HEK293T (cell line): ENCODE measurements at regions not wholly inside any gene's neighbourhood (a gene's known extent, or its start where the extent isn't known, plus 50 kb on each side); places are given as distances from the start of the nearest gene placed in this dataset.
"Not testable (repeated sequence)": the region's sequence is repeated elsewhere in the genome, so short reads cannot be mapped to it uniquely, and the experiment has no call there.

ENCODE experiments used
- CTCF ChIA-PET: fragments of 350-600 bp; formaldehyde crosslinking; extraction: SDS; loops from one replicate; lab custom pipeline; 2021; ENCODE audit warnings: antibody characterized with exemption, inconsistent platforms; lab: Yijun Ruan, JAX
- POLR2A ChIA-PET: fragments of 350-600 bp; formaldehyde crosslinking; extraction: SDS; loops from one replicate; lab custom pipeline; 2020; ENCODE audit warnings: antibody characterized with exemption, inconsistent platforms; lab: Yijun Ruan, JAX
- DNase-seq: peaks from one replicate; pipeline ENCODE4 v3.0.0; 2012; ENCODE audit warnings: mixed read lengths; ENCODE audit errors: extremely low spot score
- ARNT ChIP-seq: fragments of 450-650 bp; IDR thresholded peaks from 2 replicates; pipeline ENCODE4 v1.6.1; 2017; ENCODE audit warnings: mild to moderate bottlenecking
- BHLHE40 ChIP-seq: fragments of 450-650 bp; IDR thresholded peaks from 2 replicates; pipeline ENCODE4 v1.6.1; 2016; ENCODE audit warnings: mild to moderate bottlenecking, moderate library complexity, borderline replicate concordance
- CTBP1 ChIP-seq: fragments of 450-650 bp; IDR thresholded peaks from 2 replicates; pipeline ENCODE4 v1.6.1; 2016; ENCODE audit warnings: borderline replicate concordance
- ELF4 ChIP-seq: fragments of 450-650 bp; IDR thresholded peaks from 2 replicates; pipeline ENCODE4 v1.6.1; 2017; ENCODE audit warnings: antibody characterized with exemption
- FOXA1 ChIP-seq: fragments of 450-650 bp; IDR thresholded peaks from 2 replicates; pipeline ENCODE4 v1.6.1; 2016; ENCODE audit warnings: mild to moderate bottlenecking
- FOXK2 ChIP-seq: fragments of 450-650 bp; IDR thresholded peaks from 2 replicates; pipeline ENCODE4 v1.6.1; 2016; ENCODE audit warnings: mild to moderate bottlenecking
- FOXM1 ChIP-seq: fragments of 450-650 bp; IDR thresholded peaks from 2 replicates; pipeline ENCODE4 v1.6.1; 2017; ENCODE audit warnings: mild to moderate bottlenecking, borderline replicate concordance
- HDGF ChIP-seq: fragments of 450-650 bp; IDR thresholded peaks from 2 replicates; pipeline ENCODE4 v1.6.1; 2017; ENCODE audit warnings: antibody characterized with exemption, borderline replicate concordance
- L3MBTL2 ChIP-seq: fragments of 450-650 bp; conservative IDR thresholded peaks from 2 replicates; pipeline ENCODE4 v1.6.1; 2016; ENCODE audit warnings: mild to moderate bottlenecking
- LEF1 ChIP-seq: fragments of 450-650 bp; IDR thresholded peaks from 2 replicates; pipeline ENCODE4 v1.6.1; 2017; ENCODE audit warnings: mild to moderate bottlenecking, borderline replicate concordance
- NFRKB ChIP-seq: fragments of 450-650 bp; IDR thresholded peaks from 2 replicates; pipeline ENCODE4 v1.6.1; 2016; ENCODE audit warnings: mild to moderate bottlenecking, moderate library complexity
- PKNOX1 ChIP-seq: fragments of 450-650 bp; IDR thresholded peaks from 2 replicates; pipeline ENCODE4 v1.6.1; 2016
- SP1 ChIP-seq: fragments of 450-650 bp; IDR thresholded peaks from 2 replicates; pipeline ENCODE4 v1.6.1; 2017
- SUZ12 ChIP-seq: fragments of 450-650 bp; IDR thresholded peaks from 2 replicates; pipeline ENCODE4 v1.6.1; 2016; ENCODE audit warnings: mild to moderate bottlenecking
- TARDBP ChIP-seq: fragments of 450-650 bp; IDR thresholded peaks from 2 replicates; pipeline ENCODE4 v1.6.1; 2016
- ZNF384 ChIP-seq: fragments of 450-650 bp; IDR thresholded peaks from 2 replicates; pipeline ENCODE4 v1.6.1; 2016

DNA sequence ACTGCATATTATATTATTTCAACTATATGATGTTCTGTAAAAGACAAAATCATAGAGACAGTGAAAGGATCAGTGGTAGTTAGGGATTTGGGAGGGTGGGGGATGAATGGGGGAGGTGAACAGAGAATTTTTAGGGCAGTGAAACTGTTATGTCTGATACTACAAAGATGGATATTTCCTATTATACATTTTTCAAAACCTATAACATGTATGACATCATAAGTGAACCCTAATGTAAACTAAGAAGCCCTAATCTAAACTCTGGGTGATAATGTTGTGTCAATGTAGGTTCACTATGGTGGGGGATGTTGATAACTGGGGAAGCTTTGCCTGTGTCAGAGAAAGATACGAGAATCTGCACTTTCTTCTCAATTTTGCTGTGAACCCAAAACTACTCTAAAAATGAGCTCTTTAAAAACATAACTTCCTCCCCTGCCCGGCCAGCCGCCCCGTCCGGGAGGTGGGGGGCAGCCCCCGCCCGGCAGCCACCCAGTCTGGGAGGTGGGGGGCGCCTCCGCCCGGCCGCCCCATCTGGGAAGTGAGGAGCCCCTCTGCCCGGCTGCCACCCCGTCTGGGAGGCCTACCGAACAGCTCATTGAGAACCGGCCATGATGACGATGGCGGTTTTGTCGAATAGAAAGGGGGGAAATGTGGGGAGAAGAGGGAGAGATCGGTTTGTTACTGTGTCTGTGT, 234.4 kb downstream of the RPIA start:
- POLR2A ChIA-PET: no interaction called here
- TF ChIP-seq LEF1 (no peak), L3MBTL2 (no peak), FOXM1 (no peak)
- CTCF ChIA-PET: no interaction called here
- no peak for DNase-seq

DNA sequence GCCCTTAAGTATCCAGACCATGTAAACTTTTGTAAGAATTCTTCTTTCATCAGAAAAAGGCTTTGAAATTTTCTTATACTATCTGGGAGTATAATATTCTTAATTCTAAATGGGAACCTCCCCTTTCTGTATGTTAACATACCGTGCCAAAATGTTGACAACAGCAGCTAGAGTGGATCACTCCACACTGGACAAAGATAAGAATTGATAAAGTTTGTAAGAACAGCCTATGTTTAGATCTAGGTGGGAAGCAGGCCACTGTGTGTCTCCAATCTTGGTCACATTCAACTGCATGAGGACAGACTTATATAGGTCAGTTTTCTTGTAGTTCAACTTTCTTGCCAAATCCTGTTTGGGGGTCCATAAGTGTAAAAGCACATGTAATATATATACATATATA, 235.7 kb downstream of the RPIA start:
- CTCF ChIA-PET: no interaction called here

DNA sequence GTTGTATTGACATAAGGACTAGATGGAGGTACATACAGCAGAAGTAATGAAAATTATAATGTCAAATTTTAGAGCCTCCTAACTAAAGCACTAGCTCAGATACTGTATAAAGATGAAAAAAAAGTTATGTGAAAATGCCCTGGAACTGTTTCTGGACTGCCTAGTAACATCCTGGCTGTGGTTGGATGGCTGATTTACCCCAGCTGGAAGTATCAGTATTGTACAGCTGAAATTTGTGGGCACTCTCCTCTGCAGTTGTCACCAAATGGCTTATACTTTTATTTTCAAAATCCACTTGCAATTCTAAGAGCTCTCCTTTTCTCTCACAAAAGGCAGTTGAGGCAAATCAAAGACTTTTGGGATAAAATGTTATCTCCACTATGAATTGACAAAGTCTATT, 239.2 kb downstream of the RPIA start:
- TF ChIP-seq BHLHE40 (no peak), ZNF384 (no peak), PKNOX1 (no peak), SUZ12 (no peak), CTBP1 (no peak), L3MBTL2 (no peak), TARDBP (no peak), NFRKB (no peak), ELF4 (no peak), HDGF (no peak), SP1 (no peak), FOXK2 (no peak), FOXM1 (no peak), LEF1 (no peak), ARNT (no peak), FOXA1 (no peak)
- ChIA-PET POLR2A (no interaction called here), CTCF (interaction anchor here (0.9 kb wide), 1 partner anchor 12 kb away, joined by 3 read pairs; no protein-coding TSS in a partner anchor)
- no peak for DNase-seq

More for the DNA sequence above, 235.7 kb downstream of the RPIA start:
- no peak for DNase-seq
- TF ChIP-seq FOXA1: no peak
- no peak for TF ChIP-seq NFRKB
- no peak for TF ChIP-seq CTBP1
- no peak for TF ChIP-seq L3MBTL2
- no peak for TF ChIP-seq ARNT
- no peak for TF ChIP-seq ELF4
- TF ChIP-seq FOXK2: no peak
- no peak for TF ChIP-seq LEF1
- TF ChIP-seq HDGF: no peak
- TF ChIP-seq FOXM1: no peak
- TF ChIP-seq BHLHE40: no peak
- POLR2A ChIA-PET: no interaction called here

DNA sequence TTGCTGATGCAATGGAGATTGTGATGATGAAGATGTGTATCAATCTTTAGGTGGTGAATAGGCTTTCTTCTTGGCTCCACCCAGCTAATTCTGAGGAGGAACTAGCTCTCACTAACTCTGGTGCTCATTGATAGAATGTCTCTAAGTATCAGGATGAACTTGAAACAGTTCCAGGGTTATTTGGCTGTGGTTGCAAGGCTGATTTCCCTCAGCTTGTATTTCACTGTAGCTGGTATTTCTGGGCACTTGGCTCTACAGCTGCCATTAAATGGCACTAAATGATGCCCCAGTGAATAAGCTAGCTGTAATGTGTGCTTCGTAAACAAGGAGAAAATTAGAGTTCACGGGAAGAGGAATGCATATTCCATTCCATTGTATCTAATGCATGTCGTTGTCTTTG, 241.2 kb downstream of the RPIA start:
- TF ChIP-seq SUZ12 (no peak), TARDBP (no peak), ELF4 (no peak), ZNF384 (no peak), FOXA1 (no peak), PKNOX1 (no peak), LEF1 (no peak), NFRKB (no peak), SP1 (no peak), CTBP1 (no peak), FOXK2 (no peak), HDGF (no peak), BHLHE40 (no peak), FOXM1 (no peak), L3MBTL2 (no peak), ARNT (no peak)
- CTCF ChIA-PET: no interaction called here
- DNase-seq: no peak
- POLR2A ChIA-PET: no interaction called here

DNA sequence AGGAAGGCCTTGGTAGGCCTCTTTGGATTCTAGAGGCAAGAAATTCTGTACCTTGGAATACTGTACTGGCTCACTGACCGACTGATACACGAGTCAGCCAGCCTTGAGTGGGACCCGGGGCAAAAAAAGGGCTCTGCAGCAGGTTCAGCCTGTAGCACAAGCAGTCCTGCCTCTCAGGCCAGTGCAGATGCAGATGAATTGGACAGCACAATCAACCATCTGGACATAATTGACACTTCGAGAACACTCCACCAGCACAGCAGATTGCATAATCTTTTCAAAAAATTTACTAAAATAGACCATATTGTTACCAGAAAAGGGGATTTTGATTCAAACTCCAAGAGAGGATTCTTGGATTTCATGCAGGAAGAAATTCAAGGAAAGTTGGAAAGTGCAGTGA, 241.6 kb downstream of the RPIA start:
- no peak for TF ChIP-seq ELF4
- no peak for TF ChIP-seq PKNOX1
- no peak for TF ChIP-seq FOXK2
- no peak for TF ChIP-seq FOXA1
- no peak for TF ChIP-seq SP1
- no peak for TF ChIP-seq TARDBP
- no peak for TF ChIP-seq CTBP1
- TF ChIP-seq FOXM1: no peak
- DNase-seq: no peak
- POLR2A ChIA-PET: no interaction called here
- CTCF ChIA-PET: no interaction called here

DNA sequence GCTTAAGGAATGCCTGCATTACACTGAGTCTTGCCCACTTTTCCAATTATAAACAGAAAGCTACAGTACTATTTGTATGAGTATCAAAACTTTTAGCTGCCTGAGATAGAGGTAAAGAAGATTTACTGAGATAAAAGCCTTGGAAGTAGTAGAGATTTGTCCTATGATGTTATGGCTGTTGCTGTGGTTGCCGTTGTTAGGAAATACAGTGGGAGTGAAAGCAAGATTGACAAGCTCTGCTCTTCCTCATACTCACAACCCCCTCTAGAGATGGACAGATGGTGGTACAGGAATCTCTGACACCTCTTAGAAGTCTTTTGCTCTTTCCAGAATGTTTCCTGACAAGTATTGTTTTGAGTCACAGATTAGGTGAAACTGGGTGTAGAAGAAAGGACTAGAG, 242.5 kb downstream of the RPIA start:
- CTCF ChIA-PET: no interaction called here
- TF ChIP-seq PKNOX1: peak; percentile 56
- no peak for TF ChIP-seq LEF1
- POLR2A ChIA-PET: no interaction called here
- no peak for DNase-seq

DNA sequence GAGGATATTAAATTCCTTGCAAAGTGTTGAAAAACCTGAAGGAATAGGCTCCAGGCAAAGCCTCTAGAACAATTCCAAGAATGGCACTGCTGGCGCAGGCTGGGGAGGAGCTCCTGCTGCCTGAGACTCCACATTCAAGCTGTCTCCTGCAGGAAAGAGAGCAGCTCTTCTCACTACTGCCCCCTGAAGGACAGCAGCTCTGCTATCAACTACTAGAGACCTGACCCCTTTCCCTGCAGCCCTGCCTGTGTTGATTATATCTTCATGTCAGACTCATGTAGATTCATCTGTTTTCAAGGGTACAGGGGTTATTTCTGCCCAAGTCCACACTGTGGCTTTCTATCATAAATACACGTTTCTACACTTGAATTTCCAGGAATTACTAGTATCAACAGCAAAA, 249.7 kb downstream of the RPIA start:
- CTCF ChIA-PET: interaction anchor here (0.6 to 2.6 kb wide), 5 partner anchors 12 to 34 kb away, joined by 3 to 13 read pairs (median 3); no protein-coding TSS in a partner anchor
- POLR2A ChIA-PET: not testable (repeated sequence)
- DNase-seq: peak; percentile 25
